CD4-positive, alpha-beta memory T cell (primary cell): ENCODE measurements at regions not wholly inside any gene's neighbourhood (a gene's known extent, or its start where the extent isn't known, plus 50 kb on each side); places are given as distances from the start of the nearest gene placed in this dataset.

ENCODE experiments used
- CTCF ChIA-PET: fragments of 350-600 bp; sonication (Branson Sonifier 250); formaldehyde crosslinking; loops from one replicate; lab custom pipeline; 2021; ENCODE audit warnings: inconsistent platforms; ENCODE audit not compliant: partially characterized antibody; lab: Charles Lee
- POLR2A ChIA-PET: fragments of 350-600 bp; sonication (Branson Sonifier 250); formaldehyde crosslinking; loops from one replicate; lab custom pipeline; 2021; ENCODE audit not compliant: partially characterized antibody; lab: Charles Lee
- DNase-seq, 5 donors: peaks; one replicate each; pipeline versions ENCODE4 v3.0.0 to v3.0.0-alpha.2; 2020 to 2022; ENCODE audit warnings: mixed read lengths in 1 of 5
- H3K27ac ChIP-seq: one replicate; pipeline ENCODE4 v1.7.0; 2013; ENCODE audit warnings: low read depth, low read length
- H3K27me3 ChIP-seq: 2 replicates; pipeline ENCODE4 v1.7.0; 2013; ENCODE audit warnings: mild to moderate bottlenecking, low read length, moderate library complexity; ENCODE audit not compliant: insufficient read depth
- H3K36me3 ChIP-seq: 2 replicates; pipeline ENCODE4 v1.7.0; 2013; ENCODE audit warnings: mild to moderate bottlenecking, low read length, moderate library complexity; ENCODE audit not compliant: insufficient read depth
- H3K4me1 ChIP-seq: 2 replicates; pipeline ENCODE4 v1.7.0; 2013; ENCODE audit warnings: mild to moderate bottlenecking, low read length, moderate library complexity; ENCODE audit not compliant: insufficient read depth
- H3K4me3 ChIP-seq, 2 donors: one replicate each; pipeline ENCODE4 v1.7.0; 2013; ENCODE audit warnings: low read length in 2 of 2, mild to moderate bottlenecking in 1 of 2
- H3K9me3 ChIP-seq, 2 donors: one replicate each; pipeline ENCODE4 v1.7.0; 2013; ENCODE audit warnings: low read length in 2 of 2, control low read depth in 1 of 2; ENCODE audit not compliant: control insufficient read depth in 1 of 2
- H3K27ac Mint-ChIP-seq, 7 donors: one replicate each; pipeline ENCODE4 v1.8.0; 2020 to 2021; ENCODE audit warnings: mixed read lengths in 7 of 7, mild to moderate bottlenecking in 6 of 7, inconsistent platforms in 3 of 7, moderate library complexity in 3 of 7
- H3K27me3 Mint-ChIP-seq, 2 donors: one replicate each; pipeline ENCODE4 v1.8.0; 2020 to 2021; ENCODE audit warnings: mixed read lengths in 2 of 2
- H3K36me3 Mint-ChIP-seq, 2 donors: one replicate each; pipeline ENCODE4 v1.8.0; 2020 to 2021; ENCODE audit warnings: mixed read lengths in 2 of 2, inconsistent platforms in 1 of 2, mild to moderate bottlenecking in 1 of 2
- H3K4me1 Mint-ChIP-seq, 4 donors: one replicate each; pipeline ENCODE4 v1.8.0; 2020 to 2021; ENCODE audit warnings: mixed read lengths in 4 of 4, mild to moderate bottlenecking in 1 of 4
- H3K4me3 Mint-ChIP-seq, 8 donors: one replicate each; pipeline ENCODE4 v1.8.0; 2020 to 2021; ENCODE audit warnings: mixed read lengths in 8 of 8, mild to moderate bottlenecking in 7 of 8, moderate library complexity in 6 of 8, inconsistent platforms in 3 of 8
- H3K9me3 Mint-ChIP-seq, 8 donors: one replicate each; pipeline ENCODE4 v1.8.0; 2020 to 2021; ENCODE audit warnings: mixed read lengths in 8 of 8, mild to moderate bottlenecking in 5 of 8, inconsistent platforms in 3 of 8, moderate library complexity in 1 of 8
- intact Hi-C: fragments of 100-400 bp; cut with micrococcal nuclease; formaldehyde crosslinking; loops from one replicate; pipeline ENCODE4 v1.15.1; 2023

GRCh38 chr13:65642301-65642700 is 1587.8 kb downstream of the PCDH9 start:
- Mint-ChIP-seq H3K27ac (no peak overlapping the region), H3K4me3 (no peak overlapping the region), H3K27me3 (no peaks in the 10 kb centered on the region), H3K4me1 (no peaks in the 10 kb centered on the region), H3K36me3 (no peaks in the 10 kb centered on the region), H3K9me3 (peaks cover 0 to 27% (median 9%) of the 10 kb centered on the region in 8 donors)
- no peak for DNase-seq
- Histone ChIP-seq H3K27ac (no peak overlapping the region), H3K4me3 (no peak overlapping the region), H3K27me3 (no peaks in the 10 kb centered on the region), H3K4me1 (no peaks in the 10 kb centered on the region), H3K36me3 (no peaks in the 10 kb centered on the region), H3K9me3 (no peaks in the 10 kb centered on the region)
- CTCF ChIA-PET = no interaction called here
- POLR2A ChIA-PET = no interaction called here
- intact Hi-C loops = no loop called here

GRCh38 chr13:65638572-65639168 is 1591.5 kb downstream of the PCDH9 start:
- Histone ChIP-seq H3K4me3 (no peak overlapping the region), H3K27ac (no peak overlapping the region), H3K36me3 (no peaks in the 10 kb centered on the region), H3K9me3 (no peaks in the 10 kb centered on the region), H3K4me1 (no peaks in the 10 kb centered on the region), H3K27me3 (no peaks in the 10 kb centered on the region)
- Mint-ChIP-seq H3K27ac (no peak overlapping the region), H3K27me3 (no peaks in the 10 kb centered on the region), H3K36me3 (no peaks in the 10 kb centered on the region), H3K4me3 (no peak overlapping the region), H3K4me1 (no peaks in the 10 kb centered on the region), H3K9me3 (peaks cover 0 to 25% (median 8%) of the 10 kb centered on the region in 8 donors)
- CTCF ChIA-PET = no interaction called here
- no peak for DNase-seq
- intact Hi-C loops = no loop called here
- POLR2A ChIA-PET = no interaction called here

GRCh38 chr13:65633806-65634205 is 1596.3 kb downstream of the PCDH9 start:
- Mint-ChIP-seq H3K27ac (no peak overlapping the region), H3K9me3 (peaks cover 0 to 17% (median 6%) of the 10 kb centered on the region in 8 donors), H3K27me3 (no peaks in the 10 kb centered on the region), H3K4me1 (no peaks in the 10 kb centered on the region), H3K36me3 (no peaks in the 10 kb centered on the region), H3K4me3 (no peak overlapping the region)
- Histone ChIP-seq H3K4me1 (no peaks in the 10 kb centered on the region), H3K9me3 (no peaks in the 10 kb centered on the region), H3K4me3 (no peak overlapping the region), H3K27me3 (no peaks in the 10 kb centered on the region), H3K36me3 (no peaks in the 10 kb centered on the region), H3K27ac (no peak overlapping the region)
- POLR2A ChIA-PET = no interaction called here
- intact Hi-C loops = no loop called here
- DNase-seq = no peak
- CTCF ChIA-PET = no interaction called here

- no peaks in the 10 kb centered on the region for H3K9me3 ChIP-seq
- intact Hi-C loops = no loop called here
- Mint-ChIP-seq H3K36me3 (no peaks in the 10 kb centered on the region), H3K27me3 (no peaks in the 10 kb centered on the region), H3K4me1 (no peaks in the 10 kb centered on the region), H3K4me3 (no peak overlapping the region), H3K27ac (no peak overlapping the region), H3K9me3 (peaks cover 0 to 28% (median 6%) of the 10 kb centered on the region in 8 donors)
- POLR2A ChIA-PET = no interaction called here
- no peak for DNase-seq
- no peaks in the 10 kb centered on the region for H3K4me1 ChIP-seq
- CTCF ChIA-PET = no interaction called here
- no peak overlapping the region for H3K27ac ChIP-seq
- H3K27me3 ChIP-seq = no peaks in the 10 kb centered on the region
- no peak overlapping the region for H3K4me3 ChIP-seq
- no peaks in the 10 kb centered on the region for H3K36me3 ChIP-seq
Observed at GRCh38 chr13:65631078-65631477, 1599.1 kb downstream of the PCDH9 start.

- H3K9me3 ChIP-seq = no peaks in the 10 kb centered on the region
- no peaks in the 10 kb centered on the region for H3K27me3 ChIP-seq
- intact Hi-C loops = no loop called here
- Mint-ChIP-seq H3K9me3 (peaks cover 0 to 28% (median 8%) of the 10 kb centered on the region in 8 donors), H3K27me3 (no peaks in the 10 kb centered on the region), H3K4me1 (no peaks in the 10 kb centered on the region), H3K27ac (no peak overlapping the region), H3K4me3 (no peak overlapping the region), H3K36me3 (no peaks in the 10 kb centered on the region)
- H3K27ac ChIP-seq = no peak overlapping the region
- no peaks in the 10 kb centered on the region for H3K4me1 ChIP-seq
- DNase-seq = no peak
- no peaks in the 10 kb centered on the region for H3K36me3 ChIP-seq
- no peak overlapping the region for H3K4me3 ChIP-seq
- CTCF ChIA-PET = no interaction called here
- POLR2A ChIA-PET = no interaction called here
Observed at GRCh38 chr13:65629926-65630325, 1600.2 kb downstream of the PCDH9 start.

GRCh38 chr13:65623148-65623547 is 1607.0 kb downstream of the PCDH9 start:
- H3K27ac Mint-ChIP-seq = no peak overlapping the region
- no peaks in the 10 kb centered on the region for H3K27me3 Mint-ChIP-seq
- POLR2A ChIA-PET = no interaction called here

GRCh38 chr13:65615506-65615905 is 1614.6 kb downstream of the PCDH9 start:
- intact Hi-C loops = no loop called here
- H3K4me1 Mint-ChIP-seq = no peaks in the 10 kb centered on the region
- Histone ChIP-seq H3K4me1 (no peaks in the 10 kb centered on the region), H3K4me3 (no peak overlapping the region), H3K27me3 (no peaks in the 10 kb centered on the region), H3K36me3 (no peaks in the 10 kb centered on the region), H3K27ac (no peak overlapping the region), H3K9me3 (no peaks in the 10 kb centered on the region)
- no peak overlapping the region for H3K4me3 Mint-ChIP-seq
- no peak overlapping the region for H3K27ac Mint-ChIP-seq
- CTCF ChIA-PET = no interaction called here
- H3K27me3 Mint-ChIP-seq = no peaks in the 10 kb centered on the region
- POLR2A ChIA-PET = no interaction called here
- no peaks in the 10 kb centered on the region for H3K36me3 Mint-ChIP-seq
- no peak for DNase-seq
- H3K9me3 Mint-ChIP-seq = peaks cover 0 to 29% (median 12%) of the 10 kb centered on the region in 8 donors

More at GRCh38 chr13:65623148-65623547, 1607.0 kb downstream of the PCDH9 start:
- no peaks in the 10 kb centered on the region for H3K4me1 Mint-ChIP-seq
- Histone ChIP-seq H3K4me1 (no peaks in the 10 kb centered on the region), H3K27ac (no peak overlapping the region), H3K4me3 (no peak overlapping the region), H3K27me3 (no peaks in the 10 kb centered on the region), H3K36me3 (no peaks in the 10 kb centered on the region), H3K9me3 (no peaks in the 10 kb centered on the region)
- no peaks in the 10 kb centered on the region for H3K36me3 Mint-ChIP-seq
- H3K4me3 Mint-ChIP-seq = no peak overlapping the region
- peaks cover 0 to 18% (median 8%) of the 10 kb centered on the region in 8 donors for H3K9me3 Mint-ChIP-seq
- intact Hi-C loops = no loop called here
- no peak for DNase-seq
- CTCF ChIA-PET = no interaction called here

GRCh38 chr13:65613004-65613403 is 1617.1 kb downstream of the PCDH9 start:
- H3K4me3 Mint-ChIP-seq = no peak overlapping the region
- no peaks in the 10 kb centered on the region for H3K27me3 Mint-ChIP-seq
- H3K27me3 ChIP-seq = no peaks in the 10 kb centered on the region
- POLR2A ChIA-PET = no interaction called here
- CTCF ChIA-PET = no interaction called here
- no peaks in the 10 kb centered on the region for H3K9me3 ChIP-seq
- H3K4me1 ChIP-seq = no peaks in the 10 kb centered on the region
- peaks cover 2 to 25% (median 12%) of the 10 kb centered on the region in 8 donors for H3K9me3 Mint-ChIP-seq
- no peak overlapping the region for H3K27ac ChIP-seq
- no peaks in the 10 kb centered on the region for H3K36me3 Mint-ChIP-seq
- no peak overlapping the region for H3K27ac Mint-ChIP-seq
- intact Hi-C loops = no loop called here
- H3K4me1 Mint-ChIP-seq = no peaks in the 10 kb centered on the region
- no peaks in the 10 kb centered on the region for H3K36me3 ChIP-seq
- DNase-seq = no peak
- no peak overlapping the region for H3K4me3 ChIP-seq
